GM12892 (cell line): ENCODE measurements at regions not wholly inside any gene's neighbourhood (a gene's known extent, or its start where the extent isn't known, plus 50 kb on each side); places are given as distances from the start of the nearest gene placed in this dataset.

ENCODE experiments used
- DNase-seq: peaks from one replicate; pipeline ENCODE4 v3.0.0; 2011; ENCODE audit not compliant: insufficient read length
- FAIRE-seq: peaks from 2 replicates; lab custom pipeline; 2011; peaks lifted over from hg19 to GRCh38; lab: Jason Lieb, UNC
- POLR2A ChIP-seq: IDR thresholded peaks from 2 replicates; pipeline ENCODE4 v1.6.1; 2011; ENCODE audit warnings: low read depth, low read length, control low read depth
- POLR2AphosphoS5 ChIP-seq: IDR thresholded peaks from 2 replicates; pipeline ENCODE4 v1.6.1; 2011; ENCODE audit warnings: low read depth, low read length, control low read depth
- TAF1 ChIP-seq: IDR thresholded peaks from 2 replicates; pipeline ENCODE4 v1.6.1; 2011; ENCODE audit warnings: low read depth, mild to moderate bottlenecking, control low read depth, low read length, borderline replicate concordance

- no peak for DNase-seq
- no peak for FAIRE-seq
- TF ChIP-seq POLR2A (no peak), TAF1 (no peak), POLR2AphosphoS5 (no peak)
Measured at GRCh38 chr3:137410028-137410427, 354.1 kb upstream of the SOX14 start.

- FAIRE-seq (no peak), DNase-seq (no peak)
- no peak for TF ChIP-seq POLR2A
- no peak for TF ChIP-seq POLR2AphosphoS5
- no peak for TF ChIP-seq TAF1
Measured at GRCh38 chr3:137420198-137420995, 343.7 kb upstream of the SOX14 start.

- FAIRE-seq = no peak
- no peak for DNase-seq
- no peak for TF ChIP-seq POLR2AphosphoS5
- no peak for TF ChIP-seq TAF1
- TF ChIP-seq POLR2A = no peak
Measured at GRCh38 chr3:137438561-137438960, 325.6 kb upstream of the SOX14 start.

GRCh38 chr3:137460944-137461343 lies 303.2 kb upstream of the SOX14 start:
- DNase-seq (no peak), FAIRE-seq (no peak)
- TF ChIP-seq POLR2AphosphoS5 (no peak), TAF1 (no peak), POLR2A (no peak)

- FAIRE-seq = no peak
- TF ChIP-seq TAF1 = no peak
- no peak for TF ChIP-seq POLR2A
- no peak for TF ChIP-seq POLR2AphosphoS5
- DNase-seq = no peak
Measured at GRCh38 chr3:137463131-137463530, 301.0 kb upstream of the SOX14 start.

- no peak for DNase-seq
- TF ChIP-seq POLR2A (no peak), POLR2AphosphoS5 (no peak), TAF1 (no peak)
- no peak for FAIRE-seq
Measured at GRCh38 chr3:137464341-137464740, 299.8 kb upstream of the SOX14 start.

GRCh38 chr3:137468446-137468845 lies 295.7 kb upstream of the SOX14 start:
- DNase-seq (no peak), FAIRE-seq (no peak)
- TF ChIP-seq TAF1 (no peak), POLR2A (no peak), POLR2AphosphoS5 (no peak)

- TF ChIP-seq POLR2A (no peak), TAF1 (no peak), POLR2AphosphoS5 (no peak)
- FAIRE-seq (no peak), DNase-seq (no peak)
Measured at GRCh38 chr3:137469263-137469662, 294.9 kb upstream of the SOX14 start.

GRCh38 chr3:137471130-137471529 lies 293.0 kb upstream of the SOX14 start:
- peak; percentile 77 for FAIRE-seq
- no peak for DNase-seq
- TF ChIP-seq POLR2AphosphoS5 (no peak), TAF1 (no peak), POLR2A (no peak)

GRCh38 chr3:137471558-137472204 lies 292.4 kb upstream of the SOX14 start:
- no peak for TF ChIP-seq POLR2AphosphoS5
- TF ChIP-seq POLR2A = no peak
- no peak for TF ChIP-seq TAF1
- FAIRE-seq = no peak
- DNase-seq = no peak

GRCh38 chr3:137477614-137478013 lies 286.5 kb upstream of the SOX14 start:
- DNase-seq (no peak), FAIRE-seq (no peak)
- no peak for TF ChIP-seq POLR2A
- no peak for TF ChIP-seq POLR2AphosphoS5
- no peak for TF ChIP-seq TAF1

- no peak for TF ChIP-seq POLR2AphosphoS5
- no peak for TF ChIP-seq POLR2A
- TF ChIP-seq TAF1 = no peak
- FAIRE-seq (no peak), DNase-seq (no peak)
Measured at GRCh38 chr3:137509354-137510045, 254.6 kb upstream of the SOX14 start.
